ENCODE measurements at regions not wholly inside any gene's neighbourhood (a gene's known extent, or its start where the extent isn't known, plus 50 kb on each side); places are given as distances from the start of the nearest gene placed in this dataset.

GRCh38 chr14:97336816-97337215 lies 539.6 kb downstream of the VRK1 start:
- Histone ChIP-seq H3K36me3 (ENCODE audit: control insufficient read depth in 2 of 3, insufficient read depth in 3 of 3, low read length in 3 of 3) (no peaks in the 10 kb centered on the region), H3K9me3 (ENCODE audit: control insufficient read depth in 2 of 3, insufficient read depth in 1 of 3, low read length in 3 of 3) (peaks cover 0 to 3% (median 0%) of the 10 kb centered on the region in 3 donors), H3K9ac (ENCODE audit: low read length in 3 of 3) (no peak overlapping the region), H3K4me3 (ENCODE audit: low read length in 3 of 3) (no peak overlapping the region), H3K27ac (ENCODE audit: low read depth in 2 of 2, low read length in 2 of 2) (no peak overlapping the region), H3K4me1 (ENCODE audit: control insufficient read depth in 2 of 3, insufficient read depth in 2 of 3, low read depth in 1 of 3, low read length in 3 of 3) (no peaks in the 10 kb centered on the region), H3K27me3 (ENCODE audit: control insufficient read depth, insufficient read depth, low read length) (no peaks in the 10 kb centered on the region)
- no peak for TF ChIP-seq CTCF (IDR thresholded peaks at IDR 0.05; ENCODE audit: borderline replicate concordance, extremely low read depth, insufficient read depth)
- DNase-seq (no peak), FAIRE-seq (no peak)
- intact Hi-C loops (cut with DNase I): no loop called here

DNA sequence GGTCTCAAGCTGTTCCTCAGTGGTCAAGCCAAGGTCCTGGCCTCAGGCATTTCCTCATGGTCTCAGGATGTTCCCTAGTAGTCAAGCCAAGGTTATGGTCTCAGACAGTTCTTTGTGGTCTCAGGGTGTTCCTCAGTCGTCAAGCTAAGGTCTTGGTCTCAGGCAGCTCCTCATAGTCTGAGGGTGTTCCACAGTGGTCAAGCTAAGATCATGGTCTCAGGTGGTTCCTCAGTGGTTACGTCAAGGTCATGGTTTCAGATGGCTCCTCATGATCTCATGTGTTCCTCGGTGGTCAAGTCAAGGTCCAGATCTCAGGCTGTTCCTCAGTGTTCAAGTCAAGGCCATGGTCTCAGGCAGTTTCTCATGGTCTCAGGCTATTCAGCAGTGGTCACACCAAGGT lies 540.1 kb downstream of the VRK1 start:
- H3K36me3 ChIP-seq (ENCODE audit: control insufficient read depth in 2 of 3, insufficient read depth in 3 of 3, low read length in 3 of 3): no peaks in the 10 kb centered on the region
- FAIRE-seq: no peak
- TF ChIP-seq CTCF (IDR thresholded peaks at IDR 0.05; ENCODE audit: borderline replicate concordance, extremely low read depth, insufficient read depth): no peak
- no peaks in the 10 kb centered on the region for H3K27me3 ChIP-seq (ENCODE audit: control insufficient read depth, insufficient read depth, low read length)
- no peak overlapping the region for H3K9ac ChIP-seq (ENCODE audit: low read length in 3 of 3)
- no peak overlapping the region for H3K27ac ChIP-seq (ENCODE audit: low read depth in 2 of 2, low read length in 2 of 2)
- peaks cover 0 to 3% (median 0%) of the 10 kb centered on the region in 3 donors for H3K9me3 ChIP-seq (ENCODE audit: control insufficient read depth in 2 of 3, insufficient read depth in 1 of 3, low read length in 3 of 3)
- no peaks in the 10 kb centered on the region for H3K4me1 ChIP-seq (ENCODE audit: control insufficient read depth in 2 of 3, insufficient read depth in 2 of 3, low read depth in 1 of 3, low read length in 3 of 3)
- H3K4me3 ChIP-seq (ENCODE audit: low read length in 3 of 3): no peak overlapping the region
- no peak for DNase-seq
- intact Hi-C loops (cut with DNase I): no loop called here

GRCh38 chr14:97337670-97338069 lies 540.5 kb downstream of the VRK1 start:
- FAIRE-seq (no peak), DNase-seq (no peak)
- peaks cover 0 to 3% (median 0%) of the 10 kb centered on the region in 3 donors for H3K9me3 ChIP-seq (ENCODE audit: control insufficient read depth in 2 of 3, insufficient read depth in 1 of 3, low read length in 3 of 3)
- no peak overlapping the region for H3K9ac ChIP-seq (ENCODE audit: low read length in 3 of 3)
- intact Hi-C loops (cut with DNase I): no loop called here
- H3K4me1 ChIP-seq (ENCODE audit: control insufficient read depth in 2 of 3, insufficient read depth in 2 of 3, low read depth in 1 of 3, low read length in 3 of 3): no peaks in the 10 kb centered on the region
- H3K27me3 ChIP-seq (ENCODE audit: control insufficient read depth, insufficient read depth, low read length): no peaks in the 10 kb centered on the region
- H3K36me3 ChIP-seq (ENCODE audit: control insufficient read depth in 2 of 3, insufficient read depth in 3 of 3, low read length in 3 of 3): no peaks in the 10 kb centered on the region
- no peak overlapping the region for H3K27ac ChIP-seq (ENCODE audit: low read depth in 2 of 2, low read length in 2 of 2)
- H3K4me3 ChIP-seq (ENCODE audit: low read length in 3 of 3): no peak overlapping the region
- TF ChIP-seq CTCF (IDR thresholded peaks at IDR 0.05; ENCODE audit: borderline replicate concordance, extremely low read depth, insufficient read depth): no peak

DNA sequence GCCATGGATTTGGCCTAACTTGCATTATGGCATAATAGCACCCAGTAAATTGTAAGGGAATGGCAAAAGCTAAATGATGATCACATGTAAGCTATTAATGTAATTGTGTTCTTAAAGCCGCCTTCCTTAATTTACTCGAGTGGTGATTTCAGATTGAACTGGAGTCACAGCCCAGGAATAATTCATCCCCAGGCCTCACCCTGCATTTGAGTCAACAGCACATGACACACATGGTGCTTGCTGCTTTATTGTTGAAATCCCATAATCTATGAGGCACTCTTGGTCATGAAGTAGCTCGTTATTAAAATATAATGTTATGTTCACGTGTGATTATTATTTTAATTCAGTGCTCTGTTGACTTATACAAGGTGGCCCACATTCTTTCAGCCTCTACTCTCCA lies 547.5 kb downstream of the VRK1 start:
- no peak for TF ChIP-seq CTCF (IDR thresholded peaks at IDR 0.05; ENCODE audit: borderline replicate concordance, extremely low read depth, insufficient read depth)
- no peak for DNase-seq
- intact Hi-C loops (cut with DNase I): no loop called here

More for the DNA sequence above, 547.5 kb downstream of the VRK1 start:
- Histone ChIP-seq H3K9ac (ENCODE audit: low read length in 3 of 3) (no peak overlapping the region), H3K4me1 (ENCODE audit: control insufficient read depth in 2 of 3, insufficient read depth in 2 of 3, low read depth in 1 of 3, low read length in 3 of 3) (no peaks in the 10 kb centered on the region), H3K9me3 (ENCODE audit: control insufficient read depth in 2 of 3, insufficient read depth in 1 of 3, low read length in 3 of 3) (peaks cover 0 to 2% (median 0%) of the 10 kb centered on the region in 3 donors), H3K27ac (ENCODE audit: low read depth in 2 of 2, low read length in 2 of 2) (no peak overlapping the region), H3K36me3 (ENCODE audit: control insufficient read depth in 2 of 3, insufficient read depth in 3 of 3, low read length in 3 of 3) (no peaks in the 10 kb centered on the region), H3K27me3 (ENCODE audit: control insufficient read depth, insufficient read depth, low read length) (no peaks in the 10 kb centered on the region), H3K4me3 (ENCODE audit: low read length in 3 of 3) (no peak overlapping the region)
- no peak for FAIRE-seq

All from kidney (tissue), 13 donors.